Glomerular endothelial cell (primary cell): ENCODE measurements at regions not wholly inside any gene's neighbourhood (a gene's known extent, or its start where the extent isn't known, plus 50 kb on each side); places are given as distances from the start of the nearest gene placed in this dataset.

Experiments
- DNase-seq: peaks from one replicate; pipeline ENCODE4 v3.0.0-alpha.2; 2011; ENCODE audit warnings: low read depth, low spot score; ENCODE audit errors: extremely low read depth

- DNase-seq: no peak
Observed at GRCh38 chr1:10958614-10959013, 53.8 kb upstream of the TARDBP start.

GRCh38 chr1:10960411-10961299 is 51.8 kb upstream of the TARDBP start:
- peak; percentile 9 for DNase-seq

- DNase-seq: no peak
Observed at GRCh38 chr1:10961300-10961833, 51.1 kb upstream of the TARDBP start.

- DNase-seq: no peak
Observed at GRCh38 chr1:10962483-10962882, 50.0 kb upstream of the TARDBP start.
